ENCODE measurements at regions not wholly inside any gene's neighbourhood (a gene's known extent, or its start where the extent isn't known, plus 50 kb on each side); places are given as distances from the start of the nearest gene placed in this dataset.

GRCh38 chr5:145345511-145346287 is 489.4 kb downstream of the PRELID2 start:
- no peak for DNase-seq

GRCh38 chr5:145341842-145342241 is 493.3 kb downstream of the PRELID2 start:
- no peak for DNase-seq

GRCh38 chr5:145340099-145340498 is 495.0 kb downstream of the PRELID2 start:
- no peak for DNase-seq

GRCh38 chr5:145324767-145325479 is 510.2 kb downstream of the PRELID2 start:
- DNase-seq, result no peak

GRCh38 chr5:145324101-145324500 is 511.0 kb downstream of the PRELID2 start:
- DNase-seq, result no peak

- DNase-seq, result no peak
Measured at GRCh38 chr5:145316282-145316681, 518.9 kb downstream of the PRELID2 start.

GRCh38 chr5:145307866-145308382 is 527.2 kb downstream of the PRELID2 start:
- no peak for DNase-seq

GRCh38 chr5:145295236-145295835 is 539.8 kb downstream of the PRELID2 start:
- no peak for DNase-seq

GRCh38 chr5:145294331-145294730 is 540.8 kb downstream of the PRELID2 start:
- no peak for DNase-seq

GRCh38 chr5:145293716-145294115 is 541.4 kb downstream of the PRELID2 start:
- no peak for DNase-seq

- DNase-seq, result no peak
Measured at GRCh38 chr5:145292278-145292677, 542.9 kb downstream of the PRELID2 start.

- DNase-seq, result no peak
Measured at GRCh38 chr5:145283141-145283810, 551.9 kb downstream of the PRELID2 start.

GRCh38 chr5:145280806-145281205 is 554.3 kb downstream of the PRELID2 start:
- DNase-seq, result no peak

GRCh38 chr5:145280214-145280613 is 554.9 kb downstream of the PRELID2 start:
- no peak for DNase-seq

- no peak for DNase-seq
Measured at GRCh38 chr5:145260670-145261069, 574.5 kb downstream of the PRELID2 start.

GRCh38 chr5:145247745-145248040 is 587.4 kb downstream of the PRELID2 start:
- DNase-seq, result no peak

- DNase-seq, result no peak
Measured at GRCh38 chr5:145246961-145247744, 588.0 kb downstream of the PRELID2 start.

- DNase-seq, result no peak
Measured at GRCh38 chr5:145246379-145246778, 588.8 kb downstream of the PRELID2 start.

GRCh38 chr5:145245354-145245753 is 589.8 kb downstream of the PRELID2 start:
- DNase-seq, result no peak

GRCh38 chr5:145244788-145245187 is 590.4 kb downstream of the PRELID2 start:
- DNase-seq, result no peak

- DNase-seq, result no peak
Measured at GRCh38 chr5:145244251-145244650, 590.9 kb downstream of the PRELID2 start.

GRCh38 chr5:145243016-145243415 is 592.1 kb downstream of the PRELID2 start:
- no peak for DNase-seq

- DNase-seq, result no peak
Measured at GRCh38 chr5:145242551-145242950, 592.6 kb downstream of the PRELID2 start.

Data from stimulated activated CD4-positive, alpha-beta T cell treated with anti-CD3 and anti-CD28 coated beads, Interleukin-4, amount 100 ng/mL, for 24 hours (primary cell).